GM19240 (cell line): ENCODE measurements at regions not wholly inside any gene's neighbourhood (a gene's known extent, or its start where the extent isn't known, plus 50 kb on each side); places are given as distances from the start of the nearest gene placed in this dataset.

Experiments
- DNase-seq: peaks from one replicate; pipeline ENCODE4 v3.0.0; 2011; ENCODE audit warnings: low spot score; ENCODE audit not compliant: insufficient read length

DNA sequence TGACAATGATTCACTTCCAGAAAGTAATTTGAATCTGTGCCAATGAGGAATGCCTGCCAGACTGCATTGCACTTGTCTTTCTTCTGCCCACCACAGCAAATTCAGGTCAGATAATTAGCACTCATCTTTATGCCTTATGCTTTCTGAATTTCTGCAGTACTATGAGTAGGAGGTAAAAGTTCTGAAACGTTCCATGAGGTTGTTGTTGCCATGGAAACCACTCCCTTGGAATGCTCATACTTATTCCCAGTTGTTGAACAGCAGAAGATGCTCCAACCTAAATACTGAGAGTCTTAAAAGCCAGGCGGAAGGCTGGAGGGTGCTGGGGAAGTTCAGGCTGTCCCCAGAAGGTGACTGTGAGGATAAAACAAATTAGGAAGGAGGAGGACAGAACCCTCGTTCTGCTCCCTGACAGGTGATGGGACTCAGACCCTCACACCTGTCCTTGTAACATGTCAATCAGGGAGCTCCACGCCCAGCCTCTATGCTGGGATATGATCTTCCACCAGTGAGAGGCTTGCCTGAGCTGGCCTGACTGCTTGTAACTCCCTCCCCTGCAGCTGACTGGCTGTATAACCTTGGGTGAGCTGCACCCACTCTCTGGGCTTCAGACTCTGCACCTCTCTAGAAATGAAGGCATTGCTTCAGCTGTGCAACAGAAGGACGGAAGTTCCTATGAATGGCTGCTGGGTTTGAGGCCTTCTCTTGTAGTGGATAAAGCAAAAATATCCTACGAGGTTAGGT lies 554.3 kb upstream of the MGMT start:
- DNase-seq: no peak

GRCh38 chr10:128914681-128915080 lies 552.4 kb upstream of the MGMT start:
- no peak for DNase-seq

- DNase-seq: no peak
These were observed 551.4 kb upstream of the MGMT start for GRCh38 chr10:128915630-128916029.

- no peak for DNase-seq
These were observed 550.7 kb upstream of the MGMT start for GRCh38 chr10:128916383-128916782.

- no peak for DNase-seq
These were observed 545.5 kb upstream of the MGMT start for GRCh38 chr10:128921389-128922022.

DNA sequence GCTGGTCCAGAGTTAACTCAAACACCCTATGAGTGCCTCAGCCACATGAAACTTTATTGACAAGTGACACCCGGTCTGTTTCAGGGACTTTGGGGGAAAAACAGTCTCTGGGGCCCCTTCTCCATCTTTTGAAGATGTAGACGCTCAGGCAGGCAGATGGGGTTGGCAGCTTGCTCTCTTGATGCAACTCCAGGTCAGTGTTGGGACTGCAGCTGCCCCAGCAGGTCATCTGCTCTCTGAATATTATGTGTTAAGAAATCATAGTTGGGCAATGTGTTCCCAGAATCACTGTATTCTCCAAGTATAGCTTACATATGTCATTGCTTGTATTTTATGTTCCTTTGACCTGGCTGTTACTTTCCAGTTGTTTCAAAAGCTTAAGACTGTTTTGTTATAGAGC lies 544.9 kb upstream of the MGMT start:
- no peak for DNase-seq

DNA sequence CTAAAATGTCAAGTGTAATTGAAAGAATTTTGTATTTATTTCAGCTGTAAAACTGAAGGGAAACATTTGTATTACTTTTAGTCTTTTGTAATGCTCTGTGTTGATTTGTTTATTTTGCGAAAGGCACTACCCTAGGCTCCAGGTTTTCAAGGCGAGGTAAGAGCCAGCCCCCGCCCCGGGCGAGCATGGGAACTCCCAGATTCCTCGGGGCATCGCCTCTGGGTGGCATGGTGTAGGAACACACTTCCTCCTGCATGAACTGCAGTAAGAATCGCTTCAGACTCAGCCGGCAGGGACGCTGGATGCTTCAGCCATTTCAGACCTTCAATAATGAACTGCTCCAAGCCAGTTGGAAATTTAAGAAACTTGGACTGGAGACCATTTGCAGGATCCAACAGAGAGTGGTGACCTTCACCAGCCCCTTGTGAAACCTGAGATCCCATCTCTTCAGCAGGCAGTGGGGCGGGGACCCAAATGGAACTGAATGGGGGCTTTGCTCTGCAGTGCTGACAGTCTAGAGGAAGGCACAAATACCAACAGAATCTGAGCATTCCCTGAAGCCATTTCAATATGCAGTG lies 544.3 kb upstream of the MGMT start:
- DNase-seq: no peak

- no peak for DNase-seq
These were observed 542.1 kb upstream of the MGMT start for GRCh38 chr10:128924918-128925317.

DNA sequence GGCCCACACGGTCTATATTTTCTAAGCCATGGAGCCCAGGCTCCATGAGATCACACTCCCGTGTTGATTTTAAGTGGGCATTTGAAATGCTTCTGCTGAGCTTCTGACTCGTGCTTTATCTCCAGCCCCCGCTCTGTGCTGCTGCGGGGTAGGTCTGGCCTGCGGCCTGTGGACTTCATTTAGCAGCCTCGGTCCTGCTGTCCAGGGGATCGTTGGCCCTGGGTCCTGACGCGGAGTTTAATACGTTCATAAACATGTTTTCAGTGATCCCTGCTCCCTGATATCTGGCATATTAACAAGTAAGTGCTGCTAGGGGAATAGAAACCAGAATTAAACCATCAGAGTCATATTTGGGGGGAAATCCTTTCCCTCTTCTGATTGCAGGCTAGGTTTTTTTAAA lies 540.3 kb upstream of the MGMT start:
- DNase-seq: no peak

- DNase-seq: no peak
These were observed 539.4 kb upstream of the MGMT start for GRCh38 chr10:128927497-128928161.

DNA sequence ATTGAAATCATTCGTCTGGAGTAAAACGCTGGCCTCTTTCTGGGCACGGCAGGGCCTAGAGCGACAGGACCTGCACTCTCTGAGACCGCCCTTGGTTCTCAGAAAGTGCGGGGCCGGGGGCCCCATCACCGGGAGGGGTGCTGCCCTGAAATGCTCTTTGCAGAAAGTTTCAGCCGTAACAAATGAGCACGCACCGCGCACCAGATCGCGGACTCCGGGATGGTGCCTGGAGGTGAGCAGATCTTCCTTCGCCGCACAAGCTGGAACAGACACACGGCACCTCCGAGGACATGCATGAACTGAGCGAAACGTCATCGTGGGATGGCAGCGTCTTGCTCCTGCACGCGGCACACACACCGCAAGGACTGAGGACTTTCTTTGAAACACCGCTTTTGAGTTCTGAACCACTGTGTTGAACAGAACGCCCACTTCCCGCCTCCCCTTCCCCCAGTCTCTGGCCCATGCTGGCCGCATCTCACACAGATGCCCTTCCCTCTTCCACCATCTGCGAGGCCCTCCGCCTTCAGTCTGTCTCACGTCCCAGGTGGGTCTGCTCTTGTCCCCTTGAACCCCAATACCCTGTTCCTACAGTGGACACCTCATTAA lies 538.7 kb upstream of the MGMT start:
- no peak for DNase-seq

- no peak for DNase-seq
These were observed 537.9 kb upstream of the MGMT start for GRCh38 chr10:128929131-128929530.

- DNase-seq: no peak
These were observed 537.3 kb upstream of the MGMT start for GRCh38 chr10:128929767-128930166.

DNA sequence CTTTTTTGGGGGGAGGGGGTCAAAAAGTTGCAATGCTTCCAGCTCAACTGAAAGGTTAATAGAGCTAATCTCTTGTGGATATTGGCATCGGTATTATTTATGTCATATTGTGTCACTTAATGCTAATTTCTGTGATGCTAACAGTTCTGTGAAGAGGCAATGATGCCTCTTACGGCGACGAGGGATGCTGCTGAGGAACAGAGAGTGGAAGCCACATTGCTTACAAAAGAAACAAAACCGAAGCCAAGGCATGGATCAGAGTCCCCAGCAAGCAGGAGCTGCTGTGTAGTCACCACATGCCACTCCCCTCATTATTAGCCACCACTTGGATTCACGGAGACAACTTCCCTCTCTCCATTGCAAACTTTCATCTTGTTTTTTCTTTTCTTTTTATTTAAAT lies 536.5 kb upstream of the MGMT start:
- DNase-seq: no peak

- no peak for DNase-seq
These were observed 534.8 kb upstream of the MGMT start for GRCh38 chr10:128932071-128932820.

- no peak for DNase-seq
These were observed 532.5 kb upstream of the MGMT start for GRCh38 chr10:128934492-128934891.

DNA sequence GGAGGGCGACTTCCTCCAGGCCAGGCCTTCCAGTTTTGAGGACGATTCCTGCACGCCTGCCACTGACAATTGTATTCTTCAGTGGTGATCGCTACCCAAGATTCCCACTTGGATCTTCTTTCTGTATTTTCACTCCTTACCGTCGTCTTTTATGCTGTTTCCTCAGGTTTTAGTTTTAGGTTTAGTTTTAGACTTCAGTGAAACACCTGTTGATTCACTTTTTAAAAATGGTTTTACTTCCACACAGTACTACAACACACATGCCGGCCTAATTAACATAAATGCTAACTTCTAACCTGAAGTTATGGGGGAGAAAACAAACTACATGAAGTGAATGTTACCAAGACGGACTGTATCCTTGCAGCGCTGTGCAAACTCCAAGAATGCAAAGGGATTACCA lies 530.6 kb upstream of the MGMT start:
- DNase-seq: no peak

DNA sequence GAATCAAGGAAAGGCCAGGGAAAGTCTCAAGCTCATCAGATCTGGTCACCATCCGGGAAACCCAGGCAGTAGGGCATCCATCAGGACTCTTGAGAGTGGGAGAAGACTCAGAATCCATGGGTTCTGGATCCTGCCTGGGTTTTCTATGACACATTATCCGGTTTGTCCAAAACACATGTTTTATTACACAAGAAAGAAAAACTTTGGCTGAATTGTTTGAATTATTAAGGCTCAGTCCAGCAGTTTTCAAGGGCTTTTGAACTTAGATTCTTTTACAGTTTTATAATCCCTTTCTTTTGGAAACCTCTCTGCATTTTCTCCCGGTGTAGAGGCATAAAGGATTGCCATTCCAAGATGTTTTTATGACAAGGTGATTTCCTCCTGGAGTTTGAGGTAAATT lies 528.5 kb upstream of the MGMT start:
- no peak for DNase-seq

DNA sequence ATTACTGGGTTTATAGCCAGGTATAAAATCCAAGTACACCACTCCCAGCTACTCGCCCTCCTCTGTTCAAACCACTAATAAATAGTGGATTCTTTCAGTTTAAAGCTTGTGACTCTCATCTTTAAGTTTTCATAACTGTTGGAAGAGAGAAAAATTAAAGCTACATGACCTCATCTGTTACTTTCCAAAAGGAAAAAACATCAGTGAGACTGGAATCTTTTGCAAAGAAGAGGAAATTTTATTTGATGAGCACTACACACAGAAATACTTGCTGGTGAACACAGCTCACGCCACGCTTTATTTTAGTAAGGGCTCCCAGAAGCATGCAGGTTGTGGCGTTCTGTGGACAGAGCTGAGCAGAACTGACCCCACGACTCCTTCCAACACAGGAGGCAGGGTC lies 527.0 kb upstream of the MGMT start:
- no peak for DNase-seq

GRCh38 chr10:128943111-128943510 lies 523.9 kb upstream of the MGMT start:
- DNase-seq: no peak

DNA sequence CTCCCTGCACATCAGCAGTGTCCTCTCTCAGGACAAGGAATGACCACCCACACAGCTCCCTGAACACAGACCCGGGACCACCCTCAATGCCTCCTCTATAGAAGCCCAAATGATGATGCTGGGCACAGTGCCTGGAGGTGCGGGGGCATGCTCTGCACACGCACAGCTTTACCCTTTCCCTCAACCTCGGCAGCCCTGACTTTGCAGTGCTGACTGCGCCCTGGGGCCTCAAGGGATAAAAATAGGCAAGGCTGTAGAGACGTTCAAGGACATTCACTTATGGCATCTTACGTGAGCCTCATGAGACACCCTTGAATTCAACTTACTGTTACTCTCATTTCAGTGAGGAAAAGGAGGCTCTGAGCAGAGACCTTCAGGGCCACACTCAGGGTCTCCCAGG lies 521.6 kb upstream of the MGMT start:
- DNase-seq: no peak
